SK-N-SH (cell line): ENCODE measurements at regions not wholly inside any gene's neighbourhood (a gene's known extent, or its start where the extent isn't known, plus 50 kb on each side); places are given as distances from the start of the nearest gene placed in this dataset.

Experiments used
- GABPA ChIP-seq: IDR thresholded peaks from 2 replicates; pipeline ENCODE4 v1.4.0; 2012; ENCODE audit warnings: low read depth, mild to moderate bottlenecking
- ZBTB33 ChIP-seq: IDR thresholded peaks from 2 replicates; pipeline ENCODE4 v1.4.0; 2012; ENCODE audit warnings: low read depth, borderline replicate concordance

GRCh38 chr16:64307431-64307830 is 814.4 kb downstream of the CDH11 start:
- TF ChIP-seq GABPA (no peak), ZBTB33 (no peak)
